NCI-H1417 (cell line): ENCODE measurements at regions not wholly inside any gene's neighbourhood (a gene's known extent, or its start where the extent isn't known, plus 50 kb on each side); places are given as distances from the start of the nearest gene placed in this dataset.
A peak's percentile ranks its signal among the peaks of the same experiment; 100 is the strongest.
"Not testable (repeated sequence)": the region's sequence is repeated elsewhere in the genome, so short reads cannot be mapped to it uniquely, and the experiment has no call there.

Source experiments
- DNase-seq, 3 experiments: peaks; one replicate each; lab custom pipeline; 2025; lab: John Stamatoyannopoulos, UW

GRCh38 chr5:125045646-125046045, 299.2 kb upstream of the ZNF608 start:
- no peak for DNase-seq

- DNase-seq, result no peak
These were observed 300.4 kb upstream of the ZNF608 start for GRCh38 chr5:125046838-125047237.

GRCh38 chr5:125047871-125048270, 301.4 kb upstream of the ZNF608 start:
- DNase-seq, result no peak

DNA sequence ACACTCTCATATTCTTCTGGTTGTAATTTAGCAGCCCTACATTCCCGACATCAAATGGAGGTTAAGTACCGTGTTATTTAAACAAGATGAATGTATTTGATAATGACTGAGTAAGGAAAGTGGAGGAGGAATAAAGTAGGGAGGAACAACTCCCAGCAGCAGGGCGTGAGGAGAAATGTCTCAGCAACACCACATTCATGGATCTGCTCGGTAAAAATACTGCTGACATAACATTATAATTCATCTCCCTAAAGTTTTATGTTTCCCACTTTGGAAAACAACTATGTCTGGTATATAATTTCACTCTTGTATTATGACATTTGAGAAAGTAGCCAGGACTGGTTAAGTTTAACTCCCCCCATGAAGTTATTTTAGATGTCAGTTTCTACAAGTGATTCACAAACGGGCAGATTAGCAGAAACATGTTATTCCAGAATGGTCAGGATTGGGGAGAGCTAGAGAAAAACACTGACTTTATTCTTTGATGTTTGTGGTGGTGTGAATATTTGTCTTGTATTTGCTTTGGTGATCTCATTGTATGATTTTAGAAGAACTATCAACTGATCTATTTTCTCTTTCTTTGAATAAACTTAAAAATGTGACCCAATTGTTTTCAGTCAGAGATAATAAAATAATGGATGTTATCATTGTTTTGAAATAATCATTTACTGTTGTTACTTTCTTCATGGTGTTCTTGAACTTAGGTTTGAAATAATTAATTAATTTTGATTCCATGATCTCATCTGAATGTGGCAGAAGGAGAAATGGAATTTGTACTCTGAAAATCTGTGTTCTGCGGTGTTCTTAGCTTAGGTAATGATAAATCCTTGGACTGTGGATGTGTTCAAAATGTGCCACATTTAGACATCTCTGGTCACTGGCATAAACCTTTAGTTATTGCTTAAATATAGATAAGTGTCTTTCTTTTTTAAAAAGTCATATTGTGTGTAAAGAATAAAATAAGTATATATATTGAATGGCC, 303.6 kb upstream of the ZNF608 start:
- no peak for DNase-seq

GRCh38 chr5:125050926-125051325, 304.5 kb upstream of the ZNF608 start:
- no peak for DNase-seq

GRCh38 chr5:125052584-125052983, 306.1 kb upstream of the ZNF608 start:
- no peak for DNase-seq

GRCh38 chr5:125053179-125053578, 306.7 kb upstream of the ZNF608 start:
- DNase-seq, result no peak

DNA sequence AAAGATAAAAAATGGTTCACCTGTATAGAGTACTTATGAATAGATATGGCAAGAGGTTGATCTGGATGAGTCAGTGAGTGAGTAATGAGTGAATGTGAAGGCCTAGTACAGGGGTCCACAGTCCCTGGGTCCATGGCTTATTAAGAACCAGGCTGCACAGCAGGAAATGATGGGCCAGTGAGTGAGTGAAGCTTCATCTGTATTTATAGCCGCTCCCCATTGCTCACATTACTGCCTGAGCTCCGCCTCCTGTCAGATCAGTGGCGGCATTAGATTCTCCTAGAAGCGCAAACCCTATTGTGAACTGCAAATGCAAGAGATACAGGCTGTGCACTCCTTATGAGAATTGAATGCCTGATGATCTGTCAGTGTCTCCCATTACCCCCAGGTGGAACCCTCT, 307.7 kb upstream of the ZNF608 start:
- DNase-seq, result no peak

DNA sequence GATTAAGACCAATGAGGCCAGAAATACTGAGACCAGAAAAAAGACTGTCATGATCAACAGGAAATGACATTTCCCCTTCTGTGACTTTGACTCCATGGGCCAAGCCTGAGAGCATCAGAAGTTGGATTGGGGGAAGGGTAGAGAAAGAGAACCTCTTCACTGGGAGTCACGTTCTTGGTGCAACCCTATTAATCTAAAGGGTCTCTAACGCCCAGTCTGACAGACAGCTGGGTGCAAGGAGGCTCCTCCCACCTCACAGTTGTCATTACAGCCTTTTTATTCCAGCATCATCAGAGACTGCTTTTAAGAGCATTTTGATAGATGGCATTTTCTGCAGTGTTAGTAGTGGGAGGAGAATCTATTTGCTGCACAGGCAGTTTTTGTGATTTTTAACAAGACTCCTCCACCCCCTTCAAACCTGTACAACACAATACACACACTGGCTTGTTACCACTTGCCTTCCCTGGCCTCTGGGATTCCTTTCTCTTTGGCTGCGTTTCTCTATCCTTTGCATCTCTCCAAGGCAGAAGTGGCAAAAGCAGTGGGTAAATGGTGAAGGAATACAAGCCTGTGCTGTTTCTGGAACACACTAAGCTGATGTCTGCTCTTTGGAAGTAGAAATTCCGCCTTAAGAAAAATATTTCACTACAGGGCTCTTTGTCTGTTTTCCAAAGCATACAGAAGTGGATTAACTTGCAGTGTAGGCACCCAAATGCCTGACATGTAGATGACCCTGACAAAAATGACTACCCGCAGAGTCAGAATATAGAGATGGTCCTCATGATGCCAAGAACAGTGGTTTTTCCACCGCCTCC, 310.4 kb upstream of the ZNF608 start:
- peak in 1 of 3 experiments; percentile 5 for DNase-seq

GRCh38 chr5:125057912-125058826, 311.7 kb upstream of the ZNF608 start:
- DNase-seq, result peak; percentile 3 to 69 (median 66)

GRCh38 chr5:125059255-125060002, 313.0 kb upstream of the ZNF608 start:
- peak in 1 of 3 experiments; percentile 23 for DNase-seq

GRCh38 chr5:125061726-125062125, 315.3 kb upstream of the ZNF608 start:
- DNase-seq, result no peak

- peak; percentile 26 to 75 (median 47) for DNase-seq
These were observed 318.4 kb upstream of the ZNF608 start for GRCh38 chr5:125064621-125065438.

GRCh38 chr5:125065741-125066140, 319.3 kb upstream of the ZNF608 start:
- peak in 1 of 3 experiments; percentile 9 for DNase-seq

DNA sequence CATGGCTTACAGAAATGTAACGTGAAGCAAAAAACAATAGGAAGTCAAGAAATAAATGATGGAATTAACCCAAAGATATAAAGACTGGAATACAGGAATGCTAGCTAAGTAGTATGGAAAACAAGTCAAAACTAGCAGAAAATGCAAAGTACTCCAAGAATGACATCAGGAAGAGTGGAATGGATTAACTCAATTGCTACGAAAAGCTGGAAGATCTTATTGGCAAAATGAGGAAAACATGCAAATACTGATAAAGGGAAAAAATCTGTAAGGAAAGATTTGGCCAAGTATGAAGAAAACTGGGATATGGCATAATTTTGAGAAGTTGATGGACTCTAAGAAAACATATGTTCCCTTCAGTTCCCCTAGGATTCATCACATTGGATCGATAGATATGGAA, 324.5 kb upstream of the ZNF608 start:
- DNase-seq, result no peak

- DNase-seq, result no peak
These were observed 326.7 kb upstream of the ZNF608 start for GRCh38 chr5:125073090-125073489.

DNA sequence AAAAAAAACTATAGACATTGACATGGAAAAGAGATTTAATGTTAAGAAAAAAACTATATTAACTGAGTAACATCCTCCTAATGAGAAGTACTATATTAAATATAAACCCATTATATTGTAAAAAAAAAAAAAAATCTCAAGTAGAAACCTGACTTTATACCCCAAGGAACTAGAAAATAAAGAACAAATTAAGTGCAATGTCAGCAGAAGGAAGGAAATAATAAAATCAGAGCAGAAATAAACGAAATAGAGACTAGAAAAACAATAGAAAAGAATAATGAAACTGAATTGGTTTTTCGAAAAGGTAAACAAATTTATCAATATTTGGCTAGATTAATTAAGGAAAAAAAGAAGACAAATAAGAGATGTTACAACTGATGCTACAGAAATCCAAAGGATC, 329.1 kb upstream of the ZNF608 start:
- DNase-seq, result no peak

DNA sequence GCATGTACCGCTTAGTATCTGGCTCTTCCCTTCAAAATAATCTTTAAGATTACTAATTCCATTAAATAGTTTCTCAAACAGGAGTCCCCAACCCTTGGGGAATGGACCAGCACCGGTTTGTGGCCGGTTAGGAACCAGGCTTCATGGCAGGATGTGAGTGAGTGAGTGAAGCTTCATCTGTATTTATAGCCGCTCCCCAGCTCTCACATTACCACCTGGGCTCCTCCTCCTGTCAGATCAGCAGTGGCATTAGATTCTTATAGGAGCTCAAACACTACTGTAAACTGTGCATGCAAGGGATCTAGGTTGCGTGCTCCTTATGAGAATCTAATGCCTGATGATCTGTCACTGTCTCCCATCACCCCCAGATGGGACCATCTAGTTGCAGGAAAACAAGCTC, 332.6 kb upstream of the ZNF608 start:
- DNase-seq, result not testable (repeated sequence)

- DNase-seq, result no peak
These were observed 334.7 kb upstream of the ZNF608 start for GRCh38 chr5:125081101-125081500.

DNA sequence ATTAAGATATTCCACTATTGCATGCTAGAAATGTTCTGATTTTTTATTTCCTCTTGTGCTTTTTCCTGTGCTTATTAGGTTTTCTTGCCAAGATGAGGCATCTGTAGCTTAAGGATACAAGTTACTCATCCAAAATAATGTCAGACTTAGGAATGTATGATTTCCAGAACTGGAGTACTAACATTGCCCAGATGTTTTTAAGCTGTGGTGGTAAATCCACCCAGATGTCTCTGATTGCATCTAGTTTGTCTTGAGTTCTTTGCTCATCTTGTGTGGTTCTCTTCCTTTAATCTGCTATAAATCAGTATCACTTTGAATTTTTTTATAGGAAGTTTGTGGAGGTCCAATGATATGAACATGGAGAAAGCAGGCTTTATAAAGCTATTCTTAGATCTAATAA, 337.5 kb upstream of the ZNF608 start:
- DNase-seq, result no peak
